HepG2 (cell line): ENCODE measurements at regions not wholly inside any gene's neighbourhood (a gene's known extent, or its start where the extent isn't known, plus 50 kb on each side); places are given as distances from the start of the nearest gene placed in this dataset.
"Not testable (repeated sequence)": the region's sequence is repeated elsewhere in the genome, so short reads cannot be mapped to it uniquely, and the experiment has no call there.

Experiments
- ATAC-seq: fragments of 200-7000 bp; cut with Tn5 transposase; 3 replicates; pipeline ENCODE4 v1.9.1; 2020; ENCODE audit warnings: mild to moderate bottlenecking, moderate library complexity
- BruUV-seq: library from RNA; stranded (reverse); fragments of 400-500 nt; replicated peaks from 2 replicates; lab custom pipeline; 2021; lab: Mats Ljungman, UMichigan
- CTCF ChIA-PET: fragments of 300-600 bp; formaldehyde crosslinking; extraction: SDS; loops from one replicate; lab custom pipeline; 2021; ENCODE audit warnings: low total read pairs, inconsistent platforms, low intra/inter-chr PET ratio; lab: Yijun Ruan, JAX
- POLR2A ChIA-PET: fragments of 350-600 bp; sonication (Branson Sonifier 250); formaldehyde crosslinking; loops from one replicate; lab custom pipeline; 2020; ENCODE audit warnings: antibody characterized with exemption, inconsistent platforms; lab: Yijun Ruan, JAX
- DNase-seq: peaks from one replicate; pipeline ENCODE4 v3.0.0-alpha.2; 2015; ENCODE audit warnings: low spot score
- FAIRE-seq: peaks from 3 replicates; lab custom pipeline; 2011; peaks lifted over from hg19 to GRCh38; lab: Jason Lieb, UNC
- H2AFZ ChIP-seq: one replicate; pipeline ENCODE4 v1.6.1; 2011; ENCODE audit warnings: low read length, inconsistent platforms
- H3K27ac ChIP-seq: fragments of 300-600 bp; 3 replicates; pipeline ENCODE4 v1.8.0; 2011; ENCODE audit warnings: mixed run types, mild to moderate bottlenecking, mixed read lengths, low read length, inconsistent platforms; ENCODE audit not compliant: insufficient read depth; ENCODE audit errors: extremely low read length
- H3K27me3 ChIP-seq, 2 experiments: fragments of 200-600 bp in 1 of 2; 2 replicates in 1 of 2; 3 replicates in 1 of 2; pipeline versions ENCODE4 v1.6.0 to v1.8.0; 2011; ENCODE audit warnings: low read length in 2 of 2, mild to moderate bottlenecking in 2 of 2, moderate library complexity in 2 of 2, inconsistent platforms in 1 of 2; ENCODE audit not compliant: insufficient read depth in 2 of 2, control insufficient read depth in 1 of 2
- H3K36me3 ChIP-seq, 2 experiments: fragments of 200-600 bp in 1 of 2; replicated peaks in 1 of 2; 2 replicates in 1 of 2; 3 replicates in 1 of 2; pipeline versions ENCODE4 v1.5.1 to v1.8.0; 2011; ENCODE audit warnings: low read length in 2 of 2, inconsistent platforms in 1 of 2; ENCODE audit not compliant: insufficient read depth in 2 of 2, control insufficient read depth in 1 of 2
- H3K4me1 ChIP-seq: 2 replicates; pipeline ENCODE4 v1.5.1; 2012; ENCODE audit warnings: low read length, inconsistent platforms; ENCODE audit not compliant: insufficient read depth
- H3K4me2 ChIP-seq: 2 replicates; pipeline ENCODE4 v1.6.0; 2011; ENCODE audit warnings: low read depth, low read length, inconsistent platforms
- H3K4me3 ChIP-seq, 3 experiments: fragments of 200-600 bp in 1 of 3; sonication (generic), shearing (Covaris generic) in 1 of 3; replicated peaks in 1 of 3; 2 replicates each; pipeline ENCODE4 v1.5.1; 2011 to 2016; ENCODE audit warnings: low read length in 3 of 3, inconsistent platforms in 2 of 3, low read depth in 2 of 3, mild to moderate bottlenecking in 2 of 3, control low read depth in 1 of 3, mixed read lengths in 1 of 3; ENCODE audit not compliant: insufficient read depth in 1 of 3
- H3K79me2 ChIP-seq: one replicate; pipeline ENCODE4 v1.6.1; 2011; ENCODE audit warnings: low read length, inconsistent platforms; ENCODE audit not compliant: insufficient read depth
- H3K9ac ChIP-seq: 2 replicates; pipeline ENCODE4 v1.6.0; 2011; ENCODE audit warnings: mild to moderate bottlenecking, low read depth, low read length, inconsistent platforms; ENCODE audit not compliant: insufficient read depth
- H3K9me3 ChIP-seq: 2 replicates; pipeline ENCODE4 v1.5.1; 2012; ENCODE audit warnings: mild to moderate bottlenecking, low read length
- H4K20me1 ChIP-seq: 2 replicates; pipeline ENCODE4 v1.6.0; 2011; ENCODE audit warnings: inconsistent platforms, mild to moderate bottlenecking, low read length, moderate library complexity; ENCODE audit not compliant: insufficient read depth
- DPF2 ChIP-seq: sonication (generic); formaldehyde crosslinking; IDR thresholded peaks from 2 replicates; pipeline ENCODE4 v1.4.0; 2020; ENCODE audit warnings: mild to moderate bottlenecking, low read depth, missing genetic modification reagents, borderline replicate concordance
- NFE2L2 ChIP-seq: fragments of 150-350 bp; IDR thresholded peaks from 2 replicates; pipeline ENCODE4 v1.6.1; 2014; ENCODE audit warnings: low read length
- NR2C2 ChIP-seq: sonication (generic); formaldehyde crosslinking; IDR thresholded peaks from 2 replicates; pipeline ENCODE4 v1.4.0; 2020; ENCODE audit warnings: missing genetic modification reagents, mild to moderate bottlenecking, moderate library complexity, borderline replicate concordance
- PPARG ChIP-seq: conservative IDR thresholded peaks from 2 replicates; pipeline ENCODE4 v1.6.1; 2016; ENCODE audit warnings: missing biosample characterization, missing genetic modification reagents
- WGBS: methylation state at CpG from one replicate; pipeline ENCODE4 v1.1.6; 2017; ENCODE audit warnings: low lambda C conversion rate; 5-methylcytosine and 5-hydroxymethylcytosine counted together
- in situ Hi-C: cut with HindIII; loops from 2 replicates; pipeline ENCODE4 v1.10.0; 2017; ENCODE audit warnings: low pct_unique_long_range_greater_than_20kb; ENCODE audit not compliant: extremely low pct_ligation_motif_present
- intact Hi-C: fragments of 100-400 bp; cut with micrococcal nuclease; formaldehyde crosslinking; loops from one replicate; pipeline ENCODE4 v1.10.0; 2022; ENCODE audit not compliant: unreplicated experiment

DNA sequence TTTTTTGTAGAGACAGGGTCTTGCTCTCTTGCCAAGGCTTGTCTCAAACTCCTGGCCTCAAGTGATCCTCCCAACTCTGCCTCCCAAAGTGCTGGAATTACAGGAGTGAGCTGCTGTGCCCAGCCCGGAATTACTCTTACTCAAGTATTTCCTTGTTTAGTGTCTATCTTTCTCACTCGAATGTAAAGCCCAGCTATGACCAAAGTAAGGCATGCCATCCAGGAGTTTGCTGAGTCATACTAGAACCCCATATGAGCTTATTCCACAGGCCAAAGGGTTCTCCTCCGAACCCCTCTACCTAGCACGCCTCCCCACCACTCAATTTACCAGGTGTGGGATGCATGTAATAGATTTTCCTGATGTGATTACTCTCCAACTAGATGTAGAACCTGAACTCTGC, 166.6 kb upstream of the AUTS2 start:
- WGBS = 21% methylated on average over 4 of the region's 4 CpGs
- intact Hi-C loops = no loop called here
- ATAC-seq = no peak
- in situ Hi-C loops = no loop called here
- H3K4me3 ChIP-seq = no peak overlapping the region
- no TSS peak for BruUV-seq
- no peaks in the 10 kb centered on the region for H3K9me3 ChIP-seq
- H3K27me3 ChIP-seq = no peaks in the 10 kb centered on the region
- ChIA-PET POLR2A (no interaction called here), CTCF (no interaction called here)
- H3K9ac ChIP-seq = no peak overlapping the region
- no peaks in the 10 kb centered on the region for H3K4me1 ChIP-seq
- H4K20me1 ChIP-seq = no peaks in the 10 kb centered on the region
- no peak overlapping the region for H2AFZ ChIP-seq
- no peak for DNase-seq
- H3K36me3 ChIP-seq = no peaks in the 10 kb centered on the region
- H3K27ac ChIP-seq = no peak overlapping the region
- TF ChIP-seq DPF2 (CRISPR knock-in tag) (no peak), NFE2L2 (peak; percentile 24; the same call in 1 of the 2 replicates), NR2C2 (no peak), PPARG (no peak)
- TF ChIP-seq, all 625 proteins: peak for 1
- Histone ChIP-seq H3K4me2 (no peak overlapping the region), H3K79me2 (no peaks in the 10 kb centered on the region)
- no peak for FAIRE-seq

DNA sequence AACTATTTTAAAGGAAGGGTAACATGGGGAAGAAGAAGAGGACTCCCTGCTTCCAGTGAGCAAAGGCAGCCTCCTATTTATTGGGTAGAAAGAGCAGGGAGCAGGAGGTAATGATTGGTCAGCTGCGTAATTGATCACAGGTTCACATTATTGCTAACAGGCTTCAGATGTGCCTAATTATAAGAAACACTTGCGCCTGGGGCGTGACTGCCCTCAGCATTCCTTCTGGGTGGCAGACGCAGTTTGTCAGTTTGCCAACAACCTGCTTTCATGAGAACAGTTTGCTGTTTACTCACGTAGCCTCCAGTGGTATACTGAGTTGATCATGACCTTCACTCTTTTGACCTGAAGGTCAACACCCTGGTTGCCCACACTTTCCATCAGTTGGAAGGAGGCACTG, 166.0 kb upstream of the AUTS2 start:
- H3K27ac ChIP-seq, H4K20me1 ChIP-seq, ATAC-seq, POLR2A ChIA-PET, H3K4me3 ChIP-seq, DNase-seq, H3K36me3 ChIP-seq, FAIRE-seq, intact Hi-C loops, H3K27me3 ChIP-seq, H3K9ac ChIP-seq, H3K4me2 ChIP-seq, CTCF ChIA-PET, H2AFZ ChIP-seq, H3K9me3 ChIP-seq, H3K79me2 ChIP-seq, H3K4me1 ChIP-seq, BruUV-seq, in situ Hi-C loops: not testable (repeated sequence)
- WGBS = 45% methylated on average over 1 of the region's 5 CpGs
